Esophagus squamous epithelium (tissue), 5 donors: ENCODE measurements at regions not wholly inside any gene's neighbourhood (a gene's known extent, or its start where the extent isn't known, plus 50 kb on each side); places are given as distances from the start of the nearest gene placed in this dataset.

Source experiments
- DNase-seq: peaks from one replicate; lab custom pipeline; 2025; lab: John Stamatoyannopoulos, UW
- H3K27ac ChIP-seq, 4 donors: fragments of 200-600 bp; sonication (generic); one replicate each; pipeline ENCODE4 v1.5.1; 2016 to 2019; ENCODE audit warnings: mild to moderate bottlenecking in 1 of 4
- H3K27me3 ChIP-seq, 4 donors: fragments of 200-600 bp; sonication (generic); 1 replicate in 3 of 4; 2 replicates in 1 of 4; pipeline versions ENCODE4 v1.5.1 to v1.6.0; 2017 to 2021; ENCODE audit warnings: antibody characterized with exemption in 1 of 4
- H3K36me3 ChIP-seq, 3 donors: fragments of 200-600 bp; sonication (generic); one replicate each; pipeline ENCODE4 v1.5.1; 2016 to 2019
- H3K4me1 ChIP-seq, 3 donors: fragments of 200-600 bp; sonication (generic); one replicate each; pipeline ENCODE4 v1.5.1; 2017 to 2019
- H3K4me3 ChIP-seq, 4 donors: fragments of 200-600 bp; sonication (generic); 1 replicate in 3 of 4; 2 replicates in 1 of 4; pipeline ENCODE4 v1.5.1; 2016 to 2019; ENCODE audit warnings: mild to moderate bottlenecking in 2 of 4, moderate library complexity in 1 of 4
- H3K9me3 ChIP-seq, 3 donors: fragments of 200-600 bp; sonication (generic); one replicate each; pipeline ENCODE4 v1.5.1; 2016 to 2019
- POLR2A ChIP-seq, 4 donors: fragments of 450-650 bp; IDR thresholded peaks; one replicate each; pipeline ENCODE4 v1.6.1; 2017; ENCODE audit warnings: antibody characterized with exemption in 4 of 4, mild to moderate bottlenecking in 4 of 4, moderate library complexity in 3 of 4
- WGBS, 2 donors: methylation state at CpG; one replicate each; pipeline ENCODE4 v1.1.5; 2018; 5-methylcytosine and 5-hydroxymethylcytosine counted together
- intact Hi-C: fragments of 100-400 bp; cut with DNase I; formaldehyde crosslinking; loops from one replicate; pipeline ENCODE4 v1.15.0; 2022
- TF ChIP-seq, protein P1 (sequence below), 6 experiments: fragments of 450-650 bp in 4 of 6; fragments of 200-600 bp in 2 of 6; sonication (generic) in 2 of 6; IDR thresholded peaks; one replicate each; pipeline ENCODE4 v1.5.1; 2016 to 2019; ENCODE audit warnings: antibody characterized with exemption in 6 of 6, mild to moderate bottlenecking in 4 of 6, moderate library complexity in 4 of 6
- donor health status: DM: yes; HTN: yes; CAD: no.

DNA sequence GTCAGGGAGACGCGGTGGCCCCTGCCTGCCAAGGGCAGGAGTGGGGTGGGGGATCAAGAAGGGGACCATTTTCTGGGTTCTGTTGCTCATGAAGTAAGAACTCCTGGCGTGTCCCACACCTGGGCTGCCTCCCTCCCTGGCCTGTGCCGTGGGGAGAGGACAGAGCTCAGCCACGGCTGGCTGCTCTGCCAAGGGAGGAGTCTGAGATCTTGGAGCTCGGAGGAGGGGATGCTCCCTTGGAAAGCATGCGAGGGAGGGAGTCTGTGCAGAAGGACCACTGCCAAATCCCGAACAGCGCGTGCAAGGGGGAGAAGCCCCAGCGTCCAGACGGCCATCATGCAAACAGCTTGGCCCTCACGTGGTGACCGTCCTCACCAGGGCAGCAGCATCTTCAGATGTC lies 64.2 kb upstream of the ZNF469 start:
- TF ChIP-seq, protein P1, sequence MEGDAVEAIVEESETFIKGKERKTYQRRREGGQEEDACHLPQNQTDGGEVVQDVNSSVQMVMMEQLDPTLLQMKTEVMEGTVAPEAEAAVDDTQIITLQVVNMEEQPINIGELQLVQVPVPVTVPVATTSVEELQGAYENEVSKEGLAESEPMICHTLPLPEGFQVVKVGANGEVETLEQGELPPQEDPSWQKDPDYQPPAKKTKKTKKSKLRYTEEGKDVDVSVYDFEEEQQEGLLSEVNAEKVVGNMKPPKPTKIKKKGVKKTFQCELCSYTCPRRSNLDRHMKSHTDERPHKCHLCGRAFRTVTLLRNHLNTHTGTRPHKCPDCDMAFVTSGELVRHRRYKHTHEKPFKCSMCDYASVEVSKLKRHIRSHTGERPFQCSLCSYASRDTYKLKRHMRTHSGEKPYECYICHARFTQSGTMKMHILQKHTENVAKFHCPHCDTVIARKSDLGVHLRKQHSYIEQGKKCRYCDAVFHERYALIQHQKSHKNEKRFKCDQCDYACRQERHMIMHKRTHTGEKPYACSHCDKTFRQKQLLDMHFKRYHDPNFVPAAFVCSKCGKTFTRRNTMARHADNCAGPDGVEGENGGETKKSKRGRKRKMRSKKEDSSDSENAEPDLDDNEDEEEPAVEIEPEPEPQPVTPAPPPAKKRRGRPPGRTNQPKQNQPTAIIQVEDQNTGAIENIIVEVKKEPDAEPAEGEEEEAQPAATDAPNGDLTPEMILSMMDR (IDR thresholded peaks at IDR 0.05) = no peak
- TF ChIP-seq POLR2A (IDR thresholded peaks at IDR 0.05) = no peak
- no peaks in the 10 kb centered on the region for H3K9me3 ChIP-seq
- no peak overlapping the region for H3K27ac ChIP-seq
- no peak overlapping the region for H3K4me3 ChIP-seq
- no peaks in the 10 kb centered on the region for H3K36me3 ChIP-seq
- peaks cover 2 to 16% (median 7%) of the 10 kb centered on the region in 3 donors for H3K4me1 ChIP-seq
- intact Hi-C loops = no loop called here
- no peak for DNase-seq
- H3K27me3 ChIP-seq = peaks cover 0 to 44% (median 0%) of the 10 kb centered on the region in 4 donors
- 20 to 62% methylated on average over 1 to 5 of the region's 14 CpGs for WGBS, 2 donors

DNA sequence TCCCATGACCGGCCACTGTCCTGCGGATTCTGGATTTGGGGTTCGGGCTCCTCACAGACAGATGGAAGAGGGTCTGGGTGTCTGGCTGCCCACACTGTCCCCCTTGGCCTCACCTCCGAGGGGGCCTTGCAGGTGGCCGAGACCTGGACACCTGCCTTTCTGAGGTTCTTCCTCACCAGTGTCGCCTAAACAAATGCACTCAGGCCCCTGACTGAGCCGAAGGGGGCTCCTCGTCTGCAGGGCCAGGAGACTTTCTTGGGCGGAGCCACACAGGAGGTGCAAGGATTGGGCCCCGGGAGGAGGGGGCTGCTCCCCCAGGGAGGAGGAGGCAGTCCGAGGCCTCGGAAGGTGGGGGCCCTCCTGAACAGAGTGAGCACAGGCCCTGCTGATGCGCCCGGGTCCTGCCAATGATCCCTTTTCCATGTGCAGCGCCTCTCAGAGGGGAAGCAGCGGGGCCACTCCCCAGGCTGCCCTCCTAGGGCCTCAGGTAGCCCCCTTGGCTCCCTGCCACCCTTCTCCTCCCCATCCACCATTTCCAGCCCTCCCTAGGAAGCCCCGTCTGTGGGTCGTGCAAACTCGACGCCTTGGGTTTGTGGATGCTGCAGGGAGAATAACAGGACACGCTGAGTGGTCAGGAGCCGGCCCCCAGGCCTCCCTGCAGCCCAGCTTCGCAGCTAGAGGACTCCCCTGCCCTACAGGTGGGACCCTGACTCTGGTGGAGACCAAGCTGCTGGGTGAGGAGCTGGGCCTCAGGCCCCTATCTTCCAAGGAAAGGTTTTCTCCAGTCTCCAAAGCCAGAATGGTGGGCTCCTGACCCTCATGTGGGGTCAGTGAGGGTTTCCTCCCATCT lies 63.4 kb upstream of the ZNF469 start:
- no peak for DNase-seq
- H3K9me3 ChIP-seq = no peaks in the 10 kb centered on the region
- H3K36me3 ChIP-seq = no peaks in the 10 kb centered on the region
- WGBS, 2 donors = 89 to 91% methylated on average over 3 to 7 of the region's 23 CpGs
- no peak overlapping the region for H3K4me3 ChIP-seq
- H3K27me3 ChIP-seq = peaks cover 0 to 44% (median 0%) of the 10 kb centered on the region in 4 donors
- H3K27ac ChIP-seq = no peak overlapping the region
- H3K4me1 ChIP-seq = peaks cover 2 to 16% (median 7%) of the 10 kb centered on the region in 3 donors
- TF ChIP-seq, protein P1 (IDR thresholded peaks at IDR 0.05) = no peak
- no peak for TF ChIP-seq POLR2A (IDR thresholded peaks at IDR 0.05)
- intact Hi-C loops = no loop called here

DNA sequence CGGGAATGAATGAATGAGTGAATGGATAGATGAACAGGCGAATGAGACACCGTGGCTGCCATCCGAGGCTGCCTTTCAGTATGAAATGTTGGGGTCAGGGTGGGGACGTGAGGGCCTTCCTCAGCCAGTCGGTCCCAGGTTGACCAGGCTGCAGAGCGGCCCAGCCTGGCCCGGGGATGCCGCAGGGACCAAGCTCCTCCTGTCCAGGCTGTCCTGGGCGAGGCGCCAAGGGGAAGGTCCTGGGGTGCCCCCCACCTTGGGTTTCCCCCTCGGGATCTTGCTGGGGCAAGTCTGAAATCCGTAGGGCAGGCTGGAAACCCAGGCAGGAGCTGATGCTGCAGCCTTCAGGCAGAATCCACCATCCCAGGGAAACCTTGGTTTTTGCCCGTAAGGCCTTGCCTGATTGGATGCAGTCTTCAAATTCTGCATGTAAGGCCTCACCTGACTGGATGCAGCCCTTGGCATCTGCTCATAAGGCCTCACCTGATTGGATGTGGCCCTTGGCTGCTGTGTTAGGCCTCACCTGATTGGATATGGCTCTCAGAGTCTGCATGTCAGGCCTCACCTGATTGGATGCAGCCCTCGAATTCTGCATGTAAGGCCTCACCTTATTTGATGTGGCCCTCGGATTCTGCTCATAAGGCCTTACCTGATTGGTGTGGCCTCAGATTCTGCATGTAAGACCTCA lies 61.7 kb upstream of the ZNF469 start:
- Histone ChIP-seq H3K4me1 (peaks cover 0 to 9% (median 2%) of the 10 kb centered on the region in 3 donors), H3K27me3 (peaks cover 0 to 32% (median 0%) of the 10 kb centered on the region in 4 donors), H3K36me3 (no peaks in the 10 kb centered on the region), H3K9me3 (no peaks in the 10 kb centered on the region), H3K27ac (no peak overlapping the region), H3K4me3 (no peak overlapping the region)
- TF ChIP-seq POLR2A (IDR thresholded peaks at IDR 0.05) = no peak
- TF ChIP-seq, protein P1 (IDR thresholded peaks at IDR 0.05) = no peak
- intact Hi-C loops = no loop called here
- DNase-seq = no peak
- whole genome bisulfite sequencing, 2 donors = 86 to 91% methylated on average over 6 to 11 of the region's 16 CpGs

DNA sequence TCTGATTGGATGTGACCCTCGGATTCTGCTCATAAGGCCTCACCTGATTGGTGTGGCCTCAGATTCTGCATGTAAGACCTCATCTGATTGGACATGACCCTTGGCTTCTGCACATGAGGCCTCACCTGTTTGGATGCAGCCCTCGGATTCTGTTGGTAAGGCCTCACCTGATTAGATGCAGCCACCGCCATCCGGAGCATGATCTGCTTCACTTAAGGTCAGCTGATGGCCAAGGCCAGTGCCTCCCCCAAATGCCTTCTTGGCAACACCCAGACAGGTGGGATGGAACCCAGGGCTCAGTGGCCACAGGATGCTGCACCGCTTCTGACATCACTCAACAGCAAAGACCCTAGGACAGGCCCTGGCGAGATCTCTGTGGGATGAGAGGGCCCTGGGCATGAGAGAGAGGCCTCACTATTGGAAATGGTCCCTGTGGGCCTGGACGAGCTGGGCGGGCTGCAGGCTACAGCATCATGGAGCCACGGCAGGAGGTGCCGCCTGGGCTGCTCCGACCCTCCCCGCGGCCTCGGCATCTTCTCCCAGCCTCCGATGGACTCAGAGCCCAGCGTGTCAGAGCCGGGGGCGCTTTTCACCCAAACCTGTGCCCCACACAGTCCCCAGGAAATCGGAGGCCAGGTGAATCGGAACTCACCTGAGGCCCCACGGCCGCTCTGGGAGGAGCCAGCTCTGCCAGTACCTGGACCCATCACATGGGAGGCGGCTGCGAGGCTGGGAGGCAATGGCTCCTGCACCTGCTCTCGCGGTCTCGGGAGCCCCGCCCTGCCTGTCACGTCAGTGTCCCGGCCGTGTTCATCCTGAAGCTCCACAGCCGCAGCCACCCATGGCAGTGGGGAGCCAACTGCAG lies 60.9 kb upstream of the ZNF469 start:
- Histone ChIP-seq H3K36me3 (no peaks in the 10 kb centered on the region), H3K27ac (no peak overlapping the region), H3K27me3 (peaks cover 0 to 28% (median 0%) of the 10 kb centered on the region in 4 donors), H3K9me3 (no peaks in the 10 kb centered on the region), H3K4me3 (no peak overlapping the region), H3K4me1 (peaks cover 0 to 5% (median 0%) of the 10 kb centered on the region in 3 donors)
- intact Hi-C loops = no loop called here
- DNase-seq = no peak
- TF ChIP-seq, protein P1 (IDR thresholded peaks at IDR 0.05) = no peak
- no peak for TF ChIP-seq POLR2A (IDR thresholded peaks at IDR 0.05)
- 93% methylated on average over 3 to 7 of the region's 32 CpGs for WGBS, 2 donors
